OCI-LY7 (cell line): ENCODE measurements at regions not wholly inside any gene's neighbourhood (a gene's known extent, or its start where the extent isn't known, plus 50 kb on each side); places are given as distances from the start of the nearest gene placed in this dataset.

ENCODE experiments used
- EZH2phosphoT487 ChIP-seq: fragments of 200-600 bp; sonication (generic); IDR thresholded peaks from 2 replicates; pipeline ENCODE4 v1.6.1; 2018; ENCODE audit warnings: low read depth, borderline replicate concordance, mild to moderate bottlenecking, mixed run types, antibody characterized with exemption, low read length, moderate library complexity, mixed read lengths
- TF ChIP-seq, protein P1 (sequence below): fragments of 200-600 bp; sonication (generic); conservative IDR thresholded peaks from 2 replicates; pipeline ENCODE4 v1.5.1; 2014; ENCODE audit warnings: mild to moderate bottlenecking, antibody characterized with exemption, low read length, moderate library complexity, mixed read lengths

DNA sequence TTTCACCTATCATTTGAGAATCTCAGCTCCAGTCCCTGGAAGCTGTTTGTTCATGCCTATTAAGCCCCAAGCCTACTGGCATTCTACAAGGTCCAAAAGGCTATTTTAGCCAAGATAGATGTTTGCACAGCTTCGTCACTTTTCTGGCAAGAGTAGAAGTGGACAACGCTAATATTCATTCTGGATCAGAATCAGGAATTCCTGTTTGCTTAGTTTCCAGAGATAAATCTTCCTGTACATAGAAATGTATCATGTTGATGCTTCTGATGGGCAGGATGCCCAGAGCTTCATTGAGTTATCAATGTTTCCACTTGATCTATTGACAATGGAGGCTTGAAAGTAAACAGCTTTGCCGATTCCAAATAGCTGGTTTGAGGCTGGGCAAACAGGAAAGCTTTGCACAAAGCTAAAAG is 260.7 kb upstream of the CA10 start:
- TF ChIP-seq, protein P1, sequence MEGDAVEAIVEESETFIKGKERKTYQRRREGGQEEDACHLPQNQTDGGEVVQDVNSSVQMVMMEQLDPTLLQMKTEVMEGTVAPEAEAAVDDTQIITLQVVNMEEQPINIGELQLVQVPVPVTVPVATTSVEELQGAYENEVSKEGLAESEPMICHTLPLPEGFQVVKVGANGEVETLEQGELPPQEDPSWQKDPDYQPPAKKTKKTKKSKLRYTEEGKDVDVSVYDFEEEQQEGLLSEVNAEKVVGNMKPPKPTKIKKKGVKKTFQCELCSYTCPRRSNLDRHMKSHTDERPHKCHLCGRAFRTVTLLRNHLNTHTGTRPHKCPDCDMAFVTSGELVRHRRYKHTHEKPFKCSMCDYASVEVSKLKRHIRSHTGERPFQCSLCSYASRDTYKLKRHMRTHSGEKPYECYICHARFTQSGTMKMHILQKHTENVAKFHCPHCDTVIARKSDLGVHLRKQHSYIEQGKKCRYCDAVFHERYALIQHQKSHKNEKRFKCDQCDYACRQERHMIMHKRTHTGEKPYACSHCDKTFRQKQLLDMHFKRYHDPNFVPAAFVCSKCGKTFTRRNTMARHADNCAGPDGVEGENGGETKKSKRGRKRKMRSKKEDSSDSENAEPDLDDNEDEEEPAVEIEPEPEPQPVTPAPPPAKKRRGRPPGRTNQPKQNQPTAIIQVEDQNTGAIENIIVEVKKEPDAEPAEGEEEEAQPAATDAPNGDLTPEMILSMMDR: no peak
- no peak for TF ChIP-seq EZH2phosphoT487
